Upper lobe of left lung (tissue), 4 donors: ENCODE measurements at regions not wholly inside any gene's neighbourhood (a gene's known extent, or its start where the extent isn't known, plus 50 kb on each side); places are given as distances from the start of the nearest gene placed in this dataset.

Source experiments
- POLR2A ChIP-seq, 4 donors: fragments of 450-650 bp; IDR thresholded peaks; one replicate each; pipeline ENCODE4 v1.5.1; 2016 to 2017; ENCODE audit warnings: antibody characterized with exemption in 4 of 4, mild to moderate bottlenecking in 2 of 4
- POLR2AphosphoS5 ChIP-seq, 2 donors: sonication (generic); formaldehyde crosslinking; IDR thresholded peaks; one replicate each; pipeline ENCODE4 v1.5.1; 2017; ENCODE audit warnings: antibody characterized with exemption in 2 of 2
- TF ChIP-seq, protein P1 (sequence below), 6 experiments: fragments of 450-650 bp in 4 of 6; fragments of 200-600 bp in 2 of 6; sonication (generic) in 2 of 6; IDR thresholded peaks; one replicate each; pipeline ENCODE4 v1.5.1; 2016 to 2019; ENCODE audit warnings: antibody characterized with exemption in 6 of 6

DNA sequence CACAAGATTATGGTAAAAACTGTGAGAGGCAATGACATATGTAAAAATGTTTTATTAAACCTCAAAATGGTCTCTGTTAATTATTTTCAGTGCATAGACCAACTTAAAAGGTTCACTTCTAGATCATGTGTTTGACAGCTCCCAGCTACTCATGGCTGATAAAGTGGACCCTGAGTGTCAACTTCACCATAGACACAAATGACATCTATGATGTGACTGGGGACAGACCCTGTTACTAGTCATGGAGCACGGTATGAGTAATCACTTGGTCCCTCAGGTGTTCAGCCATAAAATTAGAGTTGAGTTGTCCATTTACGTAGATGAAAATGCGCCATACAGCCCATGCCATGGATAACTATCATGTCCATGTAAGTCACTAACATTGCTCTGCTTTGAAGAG is 199.8 kb downstream of the ZNF365 start:
- TF ChIP-seq, protein P1, sequence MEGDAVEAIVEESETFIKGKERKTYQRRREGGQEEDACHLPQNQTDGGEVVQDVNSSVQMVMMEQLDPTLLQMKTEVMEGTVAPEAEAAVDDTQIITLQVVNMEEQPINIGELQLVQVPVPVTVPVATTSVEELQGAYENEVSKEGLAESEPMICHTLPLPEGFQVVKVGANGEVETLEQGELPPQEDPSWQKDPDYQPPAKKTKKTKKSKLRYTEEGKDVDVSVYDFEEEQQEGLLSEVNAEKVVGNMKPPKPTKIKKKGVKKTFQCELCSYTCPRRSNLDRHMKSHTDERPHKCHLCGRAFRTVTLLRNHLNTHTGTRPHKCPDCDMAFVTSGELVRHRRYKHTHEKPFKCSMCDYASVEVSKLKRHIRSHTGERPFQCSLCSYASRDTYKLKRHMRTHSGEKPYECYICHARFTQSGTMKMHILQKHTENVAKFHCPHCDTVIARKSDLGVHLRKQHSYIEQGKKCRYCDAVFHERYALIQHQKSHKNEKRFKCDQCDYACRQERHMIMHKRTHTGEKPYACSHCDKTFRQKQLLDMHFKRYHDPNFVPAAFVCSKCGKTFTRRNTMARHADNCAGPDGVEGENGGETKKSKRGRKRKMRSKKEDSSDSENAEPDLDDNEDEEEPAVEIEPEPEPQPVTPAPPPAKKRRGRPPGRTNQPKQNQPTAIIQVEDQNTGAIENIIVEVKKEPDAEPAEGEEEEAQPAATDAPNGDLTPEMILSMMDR (IDR thresholded peaks at IDR 0.05) = no peak
- TF ChIP-seq POLR2A (IDR thresholded peaks at IDR 0.05) (no peak), POLR2AphosphoS5 (IDR thresholded peaks at IDR 0.05) (no peak)
